HCT116 (cell line): ENCODE measurements at regions not wholly inside any gene's neighbourhood (a gene's known extent, or its start where the extent isn't known, plus 50 kb on each side); places are given as distances from the start of the nearest gene placed in this dataset.

Experiments
- ATAC-seq: fragments of 200-7000 bp; cut with Tn5 transposase; 2 replicates; pipeline ENCODE4 v1.9.1; 2020; ENCODE audit warnings: mild to moderate bottlenecking, moderate library complexity
- BruUV-seq: library from RNA; stranded (reverse); fragments of 400-500 nt; replicated peaks from 2 replicates; lab custom pipeline; 2021; lab: Mats Ljungman, UMichigan
- CTCF ChIA-PET: fragments of 300-600 bp; sonication (Branson Sonifier 250); formaldehyde crosslinking; loops from one replicate; lab custom pipeline; 2021; ENCODE audit warnings: antibody characterized with exemption; lab: Charles Lee
- POLR2A ChIA-PET: fragments of 300-600, 350-600 bp; sonication (Branson Sonifier 250); formaldehyde crosslinking; loops from one replicate; lab custom pipeline; 2021; ENCODE audit warnings: antibody characterized with exemption; lab: Charles Lee
- RAD21 ChIA-PET, 2 experiments: fragments of 300-600 bp; sonication (Branson Sonifier 250); formaldehyde crosslinking; loops; one replicate each; lab custom pipeline; 2023; ENCODE audit warnings: low total read pairs in 2 of 2; ENCODE audit not compliant: uncharacterized antibody in 2 of 2, unreplicated experiment in 2 of 2, low non-redundant PET in 1 of 2; lab: Charles Lee
- DNase-seq: peaks from one replicate; pipeline ENCODE4 v3.0.0-alpha.2; 2010; ENCODE audit warnings: low read depth, low spot score
- H2AFZ ChIP-seq: fragments of 200-600 bp; shearing (Covaris generic), sonication (generic); 2 replicates; pipeline ENCODE4 v1.6.1; 2017; ENCODE audit warnings: low read depth, mixed run types, mixed read lengths, antibody characterized with exemption, low read length; ENCODE audit not compliant: poor library complexity, severe bottlenecking
- H3K27ac ChIP-seq: 2 replicates; pipeline ENCODE4 v1.5.1; 2012; ENCODE audit warnings: low read depth, low read length
- H3K27me3 ChIP-seq: fragments of 200-600 bp; sonication (generic); 2 replicates; pipeline ENCODE4 v1.6.1; 2016; ENCODE audit warnings: mixed run types, low read length, mixed read lengths; ENCODE audit not compliant: insufficient read depth
- H3K36me3 ChIP-seq, 2 experiments: fragments of 200-500 bp in 1 of 2; fragments of 200-600 bp in 1 of 2; sonication (Bioruptor generic) in 1 of 2; sonication (generic) in 1 of 2; 2 replicates each; pipeline versions ENCODE4 v1.5.1 to v1.6.1; 2014 to 2016; ENCODE audit warnings: low read length in 2 of 2, inconsistent platforms in 1 of 2, mixed read lengths in 1 of 2, mixed run types in 1 of 2; ENCODE audit not compliant: insufficient read depth in 2 of 2, control insufficient read depth in 1 of 2
- H3K4me1 ChIP-seq, 2 experiments: fragments of 200-600 bp in 1 of 2; sonication (generic) in 1 of 2; 2 replicates each; pipeline versions ENCODE4 v1.5.1 to v1.6.1; 2012 to 2017; ENCODE audit warnings: low read length in 2 of 2, inconsistent platforms in 1 of 2, mild to moderate bottlenecking in 1 of 2, mixed read lengths in 1 of 2, mixed run types in 1 of 2, moderate library complexity in 1 of 2; ENCODE audit not compliant: insufficient read depth in 2 of 2, control insufficient read depth in 1 of 2
- H3K4me2 ChIP-seq: fragments of 200-600 bp; sonication (generic); 2 replicates; pipeline ENCODE4 v1.6.1; 2017; ENCODE audit warnings: mixed run types, low read length, mixed read lengths
- H3K4me3 ChIP-seq, 2 experiments: fragments of 200-600 bp in 1 of 2; sonication (generic) in 1 of 2; replicated peaks in 1 of 2; 2 replicates each; pipeline ENCODE4 v1.5.1; 2011 to 2016; ENCODE audit warnings: low read length in 2 of 2, control low read depth in 1 of 2, low read depth in 1 of 2, mild to moderate bottlenecking in 1 of 2, mixed read lengths in 1 of 2, mixed run types in 1 of 2
- H3K79me2 ChIP-seq: fragments of 200-600 bp; sonication (generic); 2 replicates; pipeline ENCODE4 v1.6.1; 2017; ENCODE audit warnings: mild to moderate bottlenecking, mixed run types, low read length, moderate library complexity, mixed read lengths; ENCODE audit not compliant: insufficient read depth
- H3K9ac ChIP-seq: fragments of 200-600 bp; sonication (generic); 2 replicates; pipeline ENCODE4 v1.6.1; 2016; ENCODE audit warnings: low read length, mixed read lengths
- H3K9me2 ChIP-seq: fragments of 200-600 bp; sonication (generic), shearing (Covaris generic); 2 replicates; pipeline ENCODE4 v1.6.1; 2017; ENCODE audit warnings: mixed run types, mild to moderate bottlenecking, moderate library complexity; ENCODE audit not compliant: insufficient read depth
- H3K9me3 ChIP-seq, 2 experiments: fragments of 200-500 bp in 1 of 2; fragments of 200-600 bp in 1 of 2; sonication (Bioruptor generic) in 1 of 2; sonication (generic) in 1 of 2; 2 replicates each; pipeline ENCODE4 v1.6.1; 2014 to 2017; ENCODE audit warnings: low read length in 2 of 2, mixed read lengths in 2 of 2, inconsistent platforms in 1 of 2, low read depth in 1 of 2, mild to moderate bottlenecking in 1 of 2, mixed run types in 1 of 2, moderate library complexity in 1 of 2; ENCODE audit not compliant: control insufficient read depth in 1 of 2, insufficient read depth in 1 of 2
- H4K20me1 ChIP-seq: fragments of 200-600 bp; sonication (generic), shearing (Covaris generic); 2 replicates; pipeline ENCODE4 v1.6.1; 2017; ENCODE audit warnings: mixed run types, mild to moderate bottlenecking, moderate library complexity; ENCODE audit not compliant: insufficient read depth
- CEBPB ChIP-seq: IDR thresholded peaks from 2 replicates; pipeline ENCODE4 v1.6.1; 2012; ENCODE audit warnings: low read depth
- ELF1 ChIP-seq: IDR thresholded peaks from 2 replicates; pipeline ENCODE4 v1.6.1; 2012; ENCODE audit warnings: low read depth, borderline replicate concordance
- EZH2 ChIP-seq: fragments of 200-600 bp; sonication (generic); IDR thresholded peaks from 2 replicates; pipeline ENCODE4 v1.6.1; 2017; ENCODE audit warnings: antibody characterized with exemption, mixed run types
- FOSL1 ChIP-seq: IDR thresholded peaks from 2 replicates; pipeline ENCODE4 v1.6.1; 2012; ENCODE audit warnings: low read depth
- JUND ChIP-seq: IDR thresholded peaks from 2 replicates; pipeline ENCODE4 v1.6.1; 2012
- MAX ChIP-seq: IDR thresholded peaks from 2 replicates; pipeline ENCODE4 v1.6.1; 2012
- RAD21 ChIP-seq: IDR thresholded peaks from 2 replicates; pipeline ENCODE4 v1.6.1; 2012; ENCODE audit warnings: low read depth, mild to moderate bottlenecking
- SP1 ChIP-seq: IDR thresholded peaks from 2 replicates; pipeline ENCODE4 v1.6.1; 2012; ENCODE audit warnings: low read depth
- TCF7L2 ChIP-seq: IDR thresholded peaks from 2 replicates; pipeline ENCODE4 v1.7.0; 2011; ENCODE audit warnings: borderline replicate concordance, inconsistent platforms; ENCODE audit not compliant: insufficient read depth, insufficient read length; ENCODE audit errors: extremely low read depth
- ZBTB33 ChIP-seq: IDR thresholded peaks from 2 replicates; pipeline ENCODE4 v1.6.1; 2011; ENCODE audit warnings: mild to moderate bottlenecking, low read length, moderate library complexity; ENCODE audit not compliant: insufficient replicate concordance; ENCODE audit errors: extremely low read depth
- intact Hi-C: fragments of 100-400 bp; cut with micrococcal nuclease; formaldehyde crosslinking; loops from 2 replicates; pipeline ENCODE4 v1.10.0; 2022
- TF ChIP-seq, protein P1 (sequence below): IDR thresholded peaks from 2 replicates; pipeline ENCODE4 v1.6.1; 2012
- TF ChIP-seq, protein P2 (sequence below), 3 experiments: fragments of 200-600 bp in 1 of 3; sonication (generic) in 1 of 3; IDR thresholded peaks in 2 of 3; conservative IDR thresholded peaks in 1 of 3; 2 replicates each; pipeline ENCODE4 v1.5.1; 2012 to 2017; ENCODE audit warnings: low read depth in 2 of 3, low read length in 2 of 3, antibody characterized with exemption in 1 of 3, borderline replicate concordance in 1 of 3, control low read depth in 1 of 3, mild to moderate bottlenecking in 1 of 3, mixed read lengths in 1 of 3, mixed run types in 1 of 3, moderate library complexity in 1 of 3; ENCODE audit not compliant: insufficient read depth in 1 of 3

DNA sequence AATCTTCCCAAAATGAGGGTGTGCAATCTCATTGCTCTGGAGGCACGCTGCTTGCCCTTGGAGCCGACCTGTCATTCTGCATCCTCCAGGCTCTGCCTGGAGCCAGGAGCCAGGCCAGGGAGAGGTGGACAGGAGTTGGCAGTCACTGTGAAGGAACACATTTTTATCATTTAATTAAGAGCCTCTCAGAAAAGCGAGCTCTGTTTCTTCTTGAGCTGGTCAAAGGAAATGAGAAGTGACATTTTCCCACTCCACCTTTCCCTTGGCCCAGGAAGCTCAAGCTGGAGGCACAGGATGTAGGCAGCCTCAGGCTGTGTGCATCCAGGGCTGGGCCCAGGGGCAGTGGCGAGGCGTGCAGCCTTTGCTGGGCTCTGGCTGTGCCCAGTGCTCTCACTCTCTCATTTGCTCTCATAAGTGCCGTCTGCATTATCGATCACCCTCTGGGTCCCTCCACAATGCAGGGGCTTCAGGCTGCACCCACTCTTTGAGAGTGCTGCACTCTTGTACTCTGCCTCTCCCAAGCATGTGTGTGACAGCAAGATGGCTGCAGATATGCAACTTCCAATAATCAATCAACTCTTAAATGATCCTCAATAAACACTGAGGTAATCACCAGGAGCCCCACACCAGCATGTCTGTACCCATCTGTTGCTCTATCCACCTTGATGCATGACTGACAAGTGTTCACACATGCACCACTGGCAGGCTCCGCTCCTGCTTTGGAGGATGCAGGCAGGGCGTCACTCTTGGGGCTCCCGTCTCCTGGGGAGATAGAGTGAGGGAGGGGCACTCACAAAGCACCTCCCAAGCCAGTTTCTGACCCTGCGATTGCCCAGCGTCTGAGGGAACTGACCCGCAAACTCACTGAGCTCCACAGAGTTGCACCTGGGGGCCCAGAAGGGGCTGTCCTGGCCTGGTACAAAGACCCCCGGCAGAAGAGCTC, 171.4 kb downstream of the ZNF248 start (continued):
- no peak for TF ChIP-seq CEBPB
- TF ChIP-seq, all 23 proteins: peak for 0

- Histone ChIP-seq H3K4me2 (no peak overlapping the region), H3K9me2 (no peaks in the 10 kb centered on the region), H4K20me1 (no peaks in the 10 kb centered on the region), H3K4me1 (no peaks in the 10 kb centered on the region), H2AFZ (no peak overlapping the region), H3K27ac (no peak overlapping the region), H3K9ac (no peak overlapping the region), H3K9me3 (no peaks in the 10 kb centered on the region), H3K79me2 (no peaks in the 10 kb centered on the region), H3K4me3 (no peak overlapping the region), H3K36me3 (no peaks in the 10 kb centered on the region), H3K27me3 (no peaks in the 10 kb centered on the region)
- ChIA-PET POLR2A (no interaction called here), CTCF (no interaction called here), RAD21 (no interaction called here)
- intact Hi-C loops = no loop called here
- no TSS peak for BruUV-seq
- no peak for ATAC-seq
- TF ChIP-seq ZBTB33 (no peak), JUND (no peak), SP1 (no peak), RAD21 (no peak), FOSL1 (no peak), ELF1 (no peak), TCF7L2 (no peak), EZH2 (no peak), MAX (no peak)
- TF ChIP-seq, protein P1, sequence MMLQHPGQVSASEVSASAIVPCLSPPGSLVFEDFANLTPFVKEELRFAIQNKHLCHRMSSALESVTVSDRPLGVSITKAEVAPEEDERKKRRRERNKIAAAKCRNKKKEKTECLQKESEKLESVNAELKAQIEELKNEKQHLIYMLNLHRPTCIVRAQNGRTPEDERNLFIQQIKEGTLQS = no peak
- TF ChIP-seq, protein P2, sequence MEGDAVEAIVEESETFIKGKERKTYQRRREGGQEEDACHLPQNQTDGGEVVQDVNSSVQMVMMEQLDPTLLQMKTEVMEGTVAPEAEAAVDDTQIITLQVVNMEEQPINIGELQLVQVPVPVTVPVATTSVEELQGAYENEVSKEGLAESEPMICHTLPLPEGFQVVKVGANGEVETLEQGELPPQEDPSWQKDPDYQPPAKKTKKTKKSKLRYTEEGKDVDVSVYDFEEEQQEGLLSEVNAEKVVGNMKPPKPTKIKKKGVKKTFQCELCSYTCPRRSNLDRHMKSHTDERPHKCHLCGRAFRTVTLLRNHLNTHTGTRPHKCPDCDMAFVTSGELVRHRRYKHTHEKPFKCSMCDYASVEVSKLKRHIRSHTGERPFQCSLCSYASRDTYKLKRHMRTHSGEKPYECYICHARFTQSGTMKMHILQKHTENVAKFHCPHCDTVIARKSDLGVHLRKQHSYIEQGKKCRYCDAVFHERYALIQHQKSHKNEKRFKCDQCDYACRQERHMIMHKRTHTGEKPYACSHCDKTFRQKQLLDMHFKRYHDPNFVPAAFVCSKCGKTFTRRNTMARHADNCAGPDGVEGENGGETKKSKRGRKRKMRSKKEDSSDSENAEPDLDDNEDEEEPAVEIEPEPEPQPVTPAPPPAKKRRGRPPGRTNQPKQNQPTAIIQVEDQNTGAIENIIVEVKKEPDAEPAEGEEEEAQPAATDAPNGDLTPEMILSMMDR (IDR thresholded peaks at IDR 0.05 in 2 of 3, conservative IDR thresholded peaks at IDR 0.05 in 1 of 3; ENCODE audit: borderline replicate concordance in 1 of 3, insufficient read depth in 1 of 3, low read depth in 2 of 3, low read length in 2 of 3) = no peak
- DNase-seq = no peak
Measured at GRCh38 chr10:37684765-37685164, 172.6 kb downstream of the ZNF248 start.
